ENCODE measurements at regions not wholly inside any gene's neighbourhood (a gene's known extent, or its start where the extent isn't known, plus 50 kb on each side); places are given as distances from the start of the nearest gene placed in this dataset.
"Not testable (repeated sequence)": the region's sequence is repeated elsewhere in the genome, so short reads cannot be mapped to it uniquely, and the experiment has no call there.

DNA sequence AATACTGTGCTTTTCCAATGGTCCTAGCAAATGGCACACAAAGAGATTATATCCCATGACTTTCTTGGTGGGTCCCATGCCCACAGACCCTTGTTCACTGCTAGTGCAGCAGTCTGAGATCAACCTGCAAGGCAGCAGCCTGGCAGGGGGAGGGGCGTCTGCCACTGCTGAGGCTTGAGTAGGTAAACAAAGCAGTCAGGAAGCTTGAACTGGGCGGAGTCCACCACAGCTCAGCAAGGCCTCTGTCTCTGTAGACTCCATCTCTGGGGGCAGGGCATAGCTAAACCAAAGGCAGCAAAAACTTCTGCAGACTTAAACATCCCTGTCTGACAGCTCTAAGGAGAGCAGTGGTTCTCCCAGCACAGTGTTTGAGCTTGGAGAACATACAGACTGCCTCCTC, 82.9 kb downstream of the ZNF737 start:
- CTCF ChIA-PET, result no interaction called here
- peaks cover 56% of the 10 kb centered on the region for H3K9me3 Mint-ChIP-seq
- H3K4me1 Mint-ChIP-seq, result peaks cover 12% of the 10 kb centered on the region
- peak; percentile 55 for DNase-seq
- peak overlapping the region; percentile 29 for H3K27ac Mint-ChIP-seq
- no peak overlapping the region for H3K4me3 Mint-ChIP-seq
- H3K27me3 Mint-ChIP-seq, result no peaks in the 10 kb centered on the region
- H3K36me3 Mint-ChIP-seq, result no peaks in the 10 kb centered on the region

DNA sequence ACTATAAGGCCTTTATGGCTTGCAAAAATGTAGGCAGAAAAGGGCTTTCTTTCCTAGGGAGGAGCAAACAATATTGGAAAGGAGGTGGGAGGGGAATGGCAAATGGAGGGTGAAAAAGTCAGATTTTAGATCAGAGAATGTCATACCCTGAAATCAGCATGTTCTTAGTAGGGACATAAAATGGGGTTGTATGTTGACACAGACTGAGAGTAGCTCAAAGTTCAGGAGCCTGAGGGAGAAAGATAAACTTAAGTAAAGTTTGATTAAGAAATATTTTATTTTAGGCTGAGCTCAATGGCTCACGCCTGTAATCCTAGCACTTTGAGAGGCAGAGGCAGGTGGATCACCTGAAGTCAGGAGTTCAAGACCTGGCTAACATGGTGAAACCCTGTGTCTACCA, 83.8 kb downstream of the ZNF737 start:
- no peak for DNase-seq
- H3K36me3 Mint-ChIP-seq, result peaks cover 3% of the 10 kb centered on the region
- no peak overlapping the region for H3K4me3 Mint-ChIP-seq
- H3K27ac Mint-ChIP-seq, result no peak overlapping the region
- peaks cover 12% of the 10 kb centered on the region for H3K4me1 Mint-ChIP-seq
- no peaks in the 10 kb centered on the region for H3K27me3 Mint-ChIP-seq
- H3K9me3 Mint-ChIP-seq, result peaks cover 58% of the 10 kb centered on the region
- CTCF ChIA-PET, result no interaction called here

DNA sequence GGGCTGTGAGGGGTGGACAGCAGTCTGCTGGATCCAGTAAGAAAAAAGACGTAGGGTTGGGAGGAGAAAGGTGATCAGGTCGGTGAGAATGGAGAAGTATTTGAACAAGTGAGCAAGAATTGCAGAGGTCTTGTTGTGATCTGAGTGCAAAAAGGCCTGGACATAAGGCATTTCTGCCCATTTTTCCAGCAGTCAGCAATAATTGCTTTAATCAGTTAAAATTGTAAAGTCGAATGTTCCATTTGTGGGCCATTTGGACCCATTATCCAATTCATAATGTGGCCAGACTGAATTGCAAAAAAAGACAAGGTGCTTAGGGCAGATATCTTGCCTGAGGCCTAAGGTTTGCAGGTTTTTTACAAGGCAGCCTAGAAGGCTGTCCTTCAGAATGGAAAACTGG, 86.1 kb downstream of the ZNF737 start:
- Mint-ChIP-seq H3K9me3 (peaks cover 67% of the 10 kb centered on the region), H3K27me3 (no peaks in the 10 kb centered on the region), H3K36me3 (peaks cover 3% of the 10 kb centered on the region), H3K27ac (no peak overlapping the region), H3K4me3 (no peak overlapping the region), H3K4me1 (peaks cover 12% of the 10 kb centered on the region)
- DNase-seq, result no peak
- CTCF ChIA-PET, result no interaction called here

DNA sequence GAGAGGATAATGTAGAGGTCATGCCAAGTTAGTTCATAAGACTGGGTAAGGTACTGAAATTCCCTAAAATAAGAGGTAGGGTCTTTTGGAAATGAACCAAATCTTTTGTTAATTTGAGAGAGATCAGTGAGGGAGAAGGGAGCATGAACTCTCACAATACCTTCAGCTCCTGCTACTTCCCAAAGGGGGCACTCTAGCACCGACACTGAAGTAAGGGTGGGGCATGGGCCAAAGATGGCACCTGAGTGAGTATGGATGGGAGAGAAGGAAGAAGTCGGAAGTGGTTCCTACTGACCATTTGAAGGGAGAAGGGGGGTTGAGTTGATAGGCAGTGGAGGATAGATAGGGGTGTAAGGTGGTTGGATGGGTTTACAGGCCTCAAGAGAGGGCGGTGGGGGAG, 86.6 kb downstream of the ZNF737 start:
- Mint-ChIP-seq H3K27ac (no peak overlapping the region), H3K4me1 (peaks cover 12% of the 10 kb centered on the region), H3K4me3 (no peak overlapping the region), H3K36me3 (peaks cover 3% of the 10 kb centered on the region), H3K9me3 (peaks cover 68% of the 10 kb centered on the region), H3K27me3 (no peaks in the 10 kb centered on the region)
- CTCF ChIA-PET, result no interaction called here
- DNase-seq, result no peak

DNA sequence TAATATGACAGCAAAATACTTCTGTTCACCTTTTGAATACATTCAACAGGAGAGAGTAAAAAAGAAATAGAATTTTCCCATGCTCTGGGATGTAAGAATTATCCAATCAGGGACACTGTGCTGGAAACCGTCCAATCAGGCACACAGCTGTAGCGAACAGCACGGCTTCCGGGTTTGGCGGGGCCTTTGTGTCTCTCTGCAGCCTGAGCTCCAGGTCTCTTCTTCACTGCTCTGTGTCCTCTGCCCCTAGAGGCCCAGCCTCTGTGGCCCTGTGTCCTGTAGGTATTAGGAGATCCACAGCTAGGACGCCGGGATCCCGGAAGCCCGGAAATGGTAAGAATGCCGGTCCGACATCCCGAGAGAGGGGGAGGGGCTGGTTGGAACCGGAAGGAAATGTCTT, 92.7 kb downstream of the ZNF737 start:
- H3K9me3 Mint-ChIP-seq, result peaks cover 71% of the 10 kb centered on the region
- H3K27ac Mint-ChIP-seq, result no peak overlapping the region

DNA sequence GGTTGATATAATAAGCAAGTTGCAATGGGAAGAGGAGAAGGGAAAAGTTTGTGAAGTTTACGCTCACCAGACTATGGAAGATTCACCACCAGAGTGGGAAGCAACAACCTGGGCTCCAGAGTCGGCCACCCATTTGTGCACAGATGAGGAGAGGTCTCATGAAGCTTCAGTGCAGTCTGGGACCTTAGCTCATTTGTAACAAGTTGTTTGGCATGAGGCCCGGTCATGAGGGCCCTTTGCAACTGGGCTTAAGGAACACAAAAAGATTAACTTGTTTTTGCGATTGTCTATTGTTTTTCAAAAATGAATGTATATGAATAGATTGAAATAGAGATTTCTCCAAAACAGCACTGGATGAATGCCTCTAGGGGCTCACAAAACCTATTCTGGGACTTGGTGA, 94.2 kb downstream of the ZNF737 start:
- Mint-ChIP-seq H3K27me3 (no peaks in the 10 kb centered on the region), H3K4me1 (no peaks in the 10 kb centered on the region), H3K4me3 (no peak overlapping the region), H3K36me3 (no peaks in the 10 kb centered on the region), H3K9me3 (peaks cover 58% of the 10 kb centered on the region), H3K27ac (no peak overlapping the region)
- no peak for DNase-seq
- CTCF ChIA-PET, result no interaction called here

More for the DNA sequence above, 92.7 kb downstream of the ZNF737 start:
- peaks cover 3% of the 10 kb centered on the region for H3K36me3 Mint-ChIP-seq
- no peak for DNase-seq
- no peaks in the 10 kb centered on the region for H3K4me1 Mint-ChIP-seq
- no peaks in the 10 kb centered on the region for H3K27me3 Mint-ChIP-seq
- CTCF ChIA-PET, result no interaction called here
- no peak overlapping the region for H3K4me3 Mint-ChIP-seq

DNA sequence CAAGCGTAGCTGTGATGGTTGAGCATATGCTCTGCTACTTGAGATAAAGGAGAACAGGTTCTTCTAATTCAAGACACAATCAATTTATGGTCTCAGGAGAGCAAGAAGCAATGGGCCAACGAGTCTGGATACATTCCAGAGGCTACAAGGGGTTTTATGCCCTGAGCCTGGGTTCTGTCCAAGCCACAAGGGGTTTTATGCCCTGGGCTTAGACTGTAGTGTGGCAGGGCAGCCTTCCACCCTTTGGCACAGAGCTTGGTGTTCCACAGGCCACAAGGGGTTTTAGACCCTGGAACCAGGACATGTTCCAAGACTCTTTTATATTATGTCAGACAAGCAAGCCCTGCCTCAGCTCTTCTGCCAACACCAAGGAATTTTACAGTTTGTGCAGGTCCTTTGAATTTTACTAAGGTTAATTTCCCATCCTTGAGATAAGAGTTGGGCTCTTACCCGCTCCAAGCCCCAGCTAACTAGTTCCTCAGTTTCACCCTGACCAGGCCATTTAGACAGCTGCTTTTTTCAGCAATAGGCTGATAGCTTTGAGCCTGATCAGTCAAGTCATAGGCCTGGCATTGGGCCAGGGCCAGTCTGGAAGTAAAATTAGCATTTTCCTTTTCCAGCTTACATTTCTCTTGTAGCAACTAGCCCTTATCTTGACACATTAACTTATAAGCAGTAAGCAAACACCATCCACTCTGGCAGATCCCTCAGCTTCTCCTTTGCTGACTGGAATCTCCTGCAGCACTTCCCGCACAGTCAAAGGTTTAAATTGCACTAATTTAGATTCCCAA, 95.0 kb downstream of the ZNF737 start:
- H3K9me3 Mint-ChIP-seq, result peaks cover 50% of the 10 kb centered on the region
- H3K4me3 Mint-ChIP-seq, result no peak overlapping the region
- DNase-seq, result no peak
- CTCF ChIA-PET, result no interaction called here
- H3K4me1 Mint-ChIP-seq, result no peaks in the 10 kb centered on the region
- no peak overlapping the region for H3K27ac Mint-ChIP-seq
- H3K27me3 Mint-ChIP-seq, result no peaks in the 10 kb centered on the region
- H3K36me3 Mint-ChIP-seq, result no peaks in the 10 kb centered on the region

DNA sequence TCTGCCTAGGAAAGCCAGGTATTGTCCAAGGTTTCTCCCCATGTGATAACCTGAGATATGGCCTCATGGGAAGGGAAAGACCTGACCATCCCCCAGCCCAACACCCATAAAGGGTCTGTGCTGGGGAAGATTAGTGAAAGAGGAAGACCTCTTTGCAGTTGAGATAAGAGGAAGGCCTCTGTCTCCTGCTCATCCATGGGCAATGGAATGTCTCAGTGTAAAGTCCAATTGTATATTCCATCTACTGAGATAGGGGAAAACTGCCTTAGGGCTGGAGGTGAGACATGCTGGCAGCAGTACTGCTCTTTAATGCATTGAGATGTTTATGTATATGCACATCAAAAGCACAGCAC, 99.0 kb downstream of the ZNF737 start:
- H3K36me3 Mint-ChIP-seq, CTCF ChIA-PET, H3K27ac Mint-ChIP-seq, DNase-seq, H3K4me1 Mint-ChIP-seq, H3K27me3 Mint-ChIP-seq, H3K4me3 Mint-ChIP-seq: not testable (repeated sequence)
- peaks cover 29% of the 10 kb centered on the region for H3K9me3 Mint-ChIP-seq

DNA sequence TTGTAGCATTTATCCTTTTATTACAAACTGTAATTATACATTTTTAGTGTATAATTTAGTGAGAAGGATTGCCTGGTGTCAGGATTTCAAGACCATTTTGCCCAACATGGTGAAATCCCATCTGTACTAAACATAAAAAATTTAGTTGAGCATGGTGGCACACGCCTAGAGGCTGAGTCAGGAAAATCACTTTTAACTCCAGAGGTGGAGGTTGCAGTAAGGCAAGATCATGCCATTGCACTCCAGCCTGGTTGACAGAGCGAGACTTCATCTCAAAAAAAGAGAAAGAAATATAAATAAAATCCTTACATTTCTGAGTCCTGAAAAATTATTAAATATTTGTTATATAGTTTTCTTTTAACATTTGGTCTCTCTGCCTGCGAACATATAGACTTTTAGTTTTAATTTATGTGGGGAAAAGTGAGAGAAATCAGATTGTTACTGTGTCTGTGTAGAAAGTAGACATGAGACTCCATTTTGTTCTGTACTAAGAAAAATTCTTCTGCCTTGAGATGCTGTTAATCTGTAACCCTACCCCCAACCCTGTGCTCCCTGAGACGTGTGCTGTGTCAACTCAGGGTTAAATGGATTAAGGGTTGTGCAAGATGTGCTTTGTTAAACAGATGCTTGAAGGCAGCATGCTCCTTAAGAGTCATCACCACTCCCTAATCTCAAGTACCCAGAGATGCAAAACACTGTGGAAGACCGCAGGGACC, 99.5 kb downstream of the ZNF737 start:
- H3K4me1 Mint-ChIP-seq, CTCF ChIA-PET, H3K4me3 Mint-ChIP-seq, DNase-seq, H3K27ac Mint-ChIP-seq, H3K36me3 Mint-ChIP-seq, H3K27me3 Mint-ChIP-seq: not testable (repeated sequence)
- H3K9me3 Mint-ChIP-seq, result peaks cover 26% of the 10 kb centered on the region

DNA sequence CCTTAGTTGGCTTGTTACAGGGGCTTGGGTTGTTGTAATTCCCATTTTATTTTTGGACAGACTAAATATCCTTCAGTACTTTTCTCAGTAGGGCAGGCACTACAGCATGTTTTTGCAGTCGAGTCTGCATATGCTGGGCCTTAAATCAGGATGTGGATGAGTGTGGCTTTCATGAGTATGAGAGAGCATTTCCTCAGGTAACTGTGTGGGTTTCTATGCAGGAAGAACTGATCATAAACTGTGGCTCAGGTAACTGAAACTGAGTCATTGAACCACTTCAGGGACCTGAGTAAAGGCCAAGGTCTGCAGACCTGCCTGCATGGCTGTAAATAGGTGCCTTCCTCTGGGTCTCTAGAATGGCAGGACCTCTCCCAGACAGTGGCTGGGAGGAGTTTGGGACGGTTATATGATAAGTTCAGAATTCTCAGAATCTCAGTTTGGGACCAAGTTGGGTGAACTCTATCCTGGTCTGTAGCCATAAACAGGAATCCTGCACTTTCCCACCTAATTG, 112.1 kb downstream of the ZNF737 start:
- Mint-ChIP-seq H3K9me3 (peaks cover 8% of the 10 kb centered on the region), H3K4me3 (no peak overlapping the region), H3K36me3 (no peaks in the 10 kb centered on the region), H3K27me3 (no peaks in the 10 kb centered on the region), H3K4me1 (peaks cover 4% of the 10 kb centered on the region), H3K27ac (peak overlapping the region; percentile 5)
- DNase-seq, result no peak
- CTCF ChIA-PET, result no interaction called here

DNA sequence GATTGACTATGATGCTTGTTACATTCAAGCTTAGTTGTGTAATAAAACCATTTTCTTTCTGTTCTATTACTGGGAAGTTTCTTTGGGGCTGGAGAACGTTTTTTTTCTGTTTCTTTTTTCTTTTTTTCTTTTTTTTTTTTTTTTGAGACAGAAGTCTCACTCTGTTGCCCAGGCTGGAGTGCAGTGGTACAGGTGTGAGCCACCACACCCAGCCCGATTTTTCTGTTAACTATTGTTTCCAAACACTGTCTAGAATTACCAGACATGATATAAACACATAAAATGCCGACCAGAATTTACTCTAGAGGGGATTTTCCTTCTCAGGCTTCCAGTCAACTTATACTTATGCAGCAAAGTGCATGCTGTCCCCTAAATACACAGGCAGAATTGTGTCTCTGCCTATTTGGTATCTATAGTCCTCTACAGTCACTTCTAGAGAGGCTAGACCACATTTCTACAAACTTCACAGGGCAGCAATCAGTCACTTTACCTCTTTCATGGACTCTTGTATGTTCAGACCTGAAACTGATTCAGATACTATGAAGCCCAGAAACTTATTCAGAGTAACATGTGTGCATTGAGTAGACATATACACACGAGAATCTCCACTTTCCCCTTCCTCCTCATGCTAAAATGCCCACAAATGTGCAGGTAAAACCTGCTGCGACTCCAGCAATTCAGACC, 121.2 kb downstream of the ZNF737 start:
- Mint-ChIP-seq H3K27ac (no peak overlapping the region), H3K4me3 (no peak overlapping the region), H3K27me3 (no peaks in the 10 kb centered on the region), H3K9me3 (peaks cover 14% of the 10 kb centered on the region), H3K36me3 (no peaks in the 10 kb centered on the region), H3K4me1 (no peaks in the 10 kb centered on the region)
- no peak for DNase-seq
- CTCF ChIA-PET, result no interaction called here

DNA sequence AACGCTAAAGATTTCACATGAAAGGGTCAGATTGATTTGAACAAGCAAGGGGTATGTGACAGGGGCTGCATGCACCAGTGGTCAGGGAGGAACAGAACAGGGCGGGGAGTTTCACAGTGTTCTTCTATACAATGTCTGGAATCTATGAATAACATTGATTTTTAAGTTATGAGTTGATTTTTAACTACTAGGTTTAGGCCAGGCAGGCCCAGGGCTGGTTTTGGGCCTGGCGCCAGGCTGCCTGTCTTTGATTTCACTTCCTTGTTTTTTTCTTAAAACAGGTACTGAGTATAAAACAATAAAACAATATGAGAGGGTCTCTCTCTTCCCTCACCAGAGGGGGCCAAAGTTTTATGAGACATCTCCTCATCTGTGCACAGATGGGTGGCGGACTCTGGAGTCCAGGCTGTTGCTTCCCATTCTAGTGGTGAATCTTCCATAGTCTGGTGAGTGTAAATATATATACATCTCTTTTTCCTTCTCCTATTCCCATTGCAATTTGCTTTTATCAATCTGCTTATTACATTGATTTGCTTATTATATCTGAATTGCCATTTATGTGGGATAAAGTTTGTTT, 133.2 kb downstream of the ZNF737 start:
- H3K4me1 Mint-ChIP-seq, CTCF ChIA-PET, H3K4me3 Mint-ChIP-seq, DNase-seq, H3K36me3 Mint-ChIP-seq, H3K27ac Mint-ChIP-seq, H3K27me3 Mint-ChIP-seq: not testable (repeated sequence)
- H3K9me3 Mint-ChIP-seq, result peaks cover 24% of the 10 kb centered on the region

DNA sequence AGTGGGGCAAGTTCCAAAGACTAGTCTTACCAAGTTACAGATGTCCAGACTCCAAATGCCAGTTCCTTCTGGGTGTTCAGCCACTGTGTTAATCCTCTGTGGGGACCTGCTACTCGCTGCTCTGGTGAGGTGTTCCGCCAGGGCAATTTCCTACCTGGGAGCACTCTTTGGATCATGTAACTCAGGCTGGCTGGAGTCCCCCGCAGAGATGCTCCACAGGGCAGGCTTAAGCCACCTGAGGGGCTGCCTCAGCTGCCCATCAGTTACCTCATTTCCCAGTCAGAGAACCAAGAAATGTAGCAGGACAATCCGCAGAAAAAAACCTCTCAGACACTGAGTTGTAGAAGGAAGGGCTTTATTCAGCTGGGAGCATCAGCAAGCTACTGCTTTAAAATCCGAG, 133.8 kb downstream of the ZNF737 start:
- DNase-seq, result no peak
- peaks cover 24% of the 10 kb centered on the region for H3K9me3 Mint-ChIP-seq
- no peak overlapping the region for H3K4me3 Mint-ChIP-seq
- H3K36me3 Mint-ChIP-seq, result no peaks in the 10 kb centered on the region
- H3K4me1 Mint-ChIP-seq, result no peaks in the 10 kb centered on the region
- CTCF ChIA-PET, result no interaction called here
- H3K27ac Mint-ChIP-seq, result no peak overlapping the region
- H3K27me3 Mint-ChIP-seq, result no peaks in the 10 kb centered on the region

DNA sequence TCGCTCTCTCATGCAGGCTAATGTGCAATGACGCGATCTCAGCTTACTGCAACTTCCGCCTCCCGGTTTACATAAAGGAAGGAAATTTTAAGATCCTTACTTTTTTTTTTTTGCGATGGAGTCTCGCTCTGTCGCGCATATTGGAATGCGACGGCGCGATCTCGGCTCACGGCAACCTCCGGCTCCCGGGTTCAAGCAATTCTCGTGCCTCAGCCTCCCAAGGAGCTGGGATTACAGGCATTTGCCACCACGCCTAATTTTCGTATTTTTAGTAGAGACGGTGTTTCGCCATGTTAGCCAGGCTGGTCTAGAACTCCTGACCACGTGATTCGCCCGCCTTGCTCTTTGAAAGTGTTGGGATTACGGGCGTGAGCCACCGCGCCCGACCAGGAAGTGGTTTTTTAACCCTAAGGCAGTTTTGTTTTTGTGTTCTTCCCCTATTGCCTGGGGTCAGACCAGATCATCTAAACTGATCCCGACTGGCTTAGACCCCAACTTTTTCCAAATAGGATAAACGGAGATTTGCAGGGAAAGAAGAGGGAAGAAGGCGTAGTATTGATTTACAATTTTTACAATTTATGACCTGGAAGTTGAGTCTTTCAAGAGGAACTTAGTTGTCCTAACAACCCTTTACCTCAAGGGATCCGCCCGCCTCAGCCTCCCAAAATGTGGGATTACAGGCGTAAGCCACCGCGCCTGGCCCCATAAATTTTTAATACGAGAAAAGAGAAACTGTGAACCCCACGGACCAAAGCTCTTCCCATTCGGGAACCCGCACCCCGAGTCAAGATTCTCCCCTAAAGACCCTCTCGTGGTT, 142.0 kb downstream of the ZNF737 start:
- peak; percentile 55 for DNase-seq
- peaks cover 16% of the 10 kb centered on the region for H3K4me1 Mint-ChIP-seq
- peak overlapping the region; percentile 88 for H3K4me3 Mint-ChIP-seq
- H3K36me3 Mint-ChIP-seq, result peaks cover 39% of the 10 kb centered on the region
- H3K9me3 Mint-ChIP-seq, result peaks cover 30% of the 10 kb centered on the region
- H3K27me3 Mint-ChIP-seq, result no peaks in the 10 kb centered on the region
- CTCF ChIA-PET, result interaction anchor here (0.7 kb wide), 1 partner anchor 350 kb away, joined by 3 read pairs; no protein-coding TSS in a partner anchor
- H3K27ac Mint-ChIP-seq, result peak overlapping the region; percentile 96
